ENCODE measurements at regions not wholly inside any gene's neighbourhood (a gene's known extent, or its start where the extent isn't known, plus 50 kb on each side); places are given as distances from the start of the nearest gene placed in this dataset.

DNA sequence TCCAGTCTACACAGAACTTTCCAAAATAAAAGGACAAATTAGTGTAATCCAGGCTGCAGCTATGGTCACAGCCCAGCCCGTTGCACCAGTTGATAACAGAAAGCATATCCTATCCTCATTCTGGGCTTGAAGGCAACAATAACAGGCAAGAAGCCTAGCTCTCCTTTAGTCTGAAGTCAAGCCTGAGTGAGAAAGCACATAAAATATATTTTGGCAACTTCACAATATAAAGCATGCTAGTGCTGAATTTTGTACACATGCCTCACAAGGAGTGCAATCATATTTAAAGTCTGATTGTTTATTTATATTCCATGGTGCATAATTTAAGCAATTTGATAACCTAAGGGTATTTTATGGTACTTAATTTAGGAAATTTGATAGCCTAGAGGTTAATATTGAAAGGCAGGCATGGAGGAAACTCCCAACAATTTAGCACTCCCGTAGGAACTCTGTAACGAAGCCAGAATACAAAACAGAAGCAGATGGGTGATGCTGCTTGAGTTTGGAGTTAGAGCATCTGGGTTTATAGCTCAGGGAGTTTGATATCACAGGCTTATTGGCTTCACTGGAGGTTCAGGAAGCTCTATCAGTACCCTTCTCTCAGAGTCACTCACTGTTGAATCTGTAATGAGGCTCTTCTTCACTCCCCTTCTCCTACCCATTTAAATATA lies 1199.1 kb upstream of the GYPC start:
- no peak for DNase-seq (ENCODE audit: low read depth in 1 of 2, low spot score in 1 of 2)

DNA sequence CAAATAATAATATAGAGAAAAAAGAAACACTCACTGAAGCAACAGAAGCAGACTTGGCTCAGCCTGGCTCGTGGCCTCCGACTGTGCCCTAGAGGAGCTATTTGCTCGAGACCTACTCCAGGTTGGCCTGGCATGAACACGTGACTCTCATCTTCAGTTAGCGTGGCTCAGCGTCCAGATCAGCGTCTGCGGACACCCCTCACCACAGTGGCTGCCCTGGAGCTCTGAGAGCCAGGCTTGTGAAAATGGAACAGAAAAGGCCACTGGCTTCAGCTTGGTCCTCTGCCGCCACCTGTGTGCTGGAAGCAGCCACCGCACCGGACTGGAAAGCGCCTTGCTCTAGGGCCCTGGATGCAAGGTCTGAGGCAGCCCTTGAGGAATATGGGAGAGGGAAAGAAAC lies 1184.0 kb upstream of the GYPC start:
- DNase-seq (ENCODE audit: low read depth in 1 of 2, low spot score in 1 of 2), result no peak

DNA sequence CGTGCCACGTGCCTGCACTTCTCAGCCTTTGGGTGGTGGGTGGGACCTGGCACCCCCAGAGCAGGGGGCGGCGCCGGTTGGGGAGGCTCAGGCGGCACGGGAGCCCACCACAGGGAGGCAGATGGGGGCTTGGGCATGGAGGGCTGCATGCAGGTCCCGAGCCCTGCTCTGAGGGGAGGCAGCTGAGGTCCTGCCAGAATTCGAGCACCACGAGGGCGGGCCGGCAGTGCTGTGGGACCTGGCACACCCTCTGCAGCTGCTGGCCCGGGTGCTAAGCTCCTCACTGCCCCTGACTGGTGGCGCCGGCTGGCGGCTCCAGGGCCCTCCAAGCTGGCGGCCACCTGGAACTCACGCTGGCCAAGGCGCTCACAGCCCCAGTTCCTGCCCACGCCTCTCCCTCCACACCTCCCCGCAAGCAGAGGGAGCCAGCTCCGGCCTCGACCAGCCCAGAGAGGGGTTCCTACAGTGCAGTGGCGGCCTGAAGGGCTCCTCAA lies 1176.8 kb upstream of the GYPC start:
- DNase-seq (ENCODE audit: low read depth in 1 of 2, low spot score in 1 of 2), result no peak

DNA sequence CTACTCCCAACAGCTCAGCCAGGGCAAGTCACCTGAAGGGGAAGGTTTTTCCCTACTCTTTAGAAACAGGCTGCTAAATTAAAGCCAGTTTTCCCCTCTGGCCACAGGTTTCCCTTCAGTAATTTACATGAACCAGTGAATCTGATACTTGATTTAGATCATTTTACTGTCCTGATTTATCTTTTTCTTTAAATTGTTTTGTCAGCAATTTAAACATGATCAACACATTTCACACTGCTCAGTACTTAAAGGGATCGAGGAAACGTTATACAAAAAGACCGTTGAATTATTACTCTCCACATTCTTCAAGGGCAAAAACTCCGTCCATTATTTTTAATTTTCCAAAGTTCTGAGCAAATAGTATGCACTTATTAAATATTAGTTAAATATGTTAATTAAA lies 1165.7 kb upstream of the GYPC start:
- DNase-seq (ENCODE audit: low read depth in 1 of 2, low spot score in 1 of 2), result no peak

DNA sequence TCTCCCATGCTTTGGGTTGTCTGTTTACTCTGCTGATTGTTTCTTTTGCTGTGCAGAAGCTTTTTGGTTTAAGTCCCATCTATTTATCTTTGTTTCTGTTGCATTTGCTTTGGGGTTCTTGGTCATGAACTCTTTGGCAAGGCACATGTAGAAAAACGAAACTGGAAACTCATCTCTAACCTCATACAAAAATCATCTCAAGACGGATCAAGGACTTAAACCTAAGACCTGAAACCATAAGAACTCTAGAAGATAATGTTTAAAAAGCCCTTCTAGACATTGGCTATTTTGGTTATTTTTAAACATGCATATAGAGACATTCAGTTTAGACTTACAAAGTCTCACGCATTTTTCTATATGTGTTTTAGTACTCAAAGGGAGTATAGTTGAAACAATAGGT lies 1164.3 kb upstream of the GYPC start:
- no peak for DNase-seq (ENCODE audit: low read depth in 1 of 2, low spot score in 1 of 2)

DNA sequence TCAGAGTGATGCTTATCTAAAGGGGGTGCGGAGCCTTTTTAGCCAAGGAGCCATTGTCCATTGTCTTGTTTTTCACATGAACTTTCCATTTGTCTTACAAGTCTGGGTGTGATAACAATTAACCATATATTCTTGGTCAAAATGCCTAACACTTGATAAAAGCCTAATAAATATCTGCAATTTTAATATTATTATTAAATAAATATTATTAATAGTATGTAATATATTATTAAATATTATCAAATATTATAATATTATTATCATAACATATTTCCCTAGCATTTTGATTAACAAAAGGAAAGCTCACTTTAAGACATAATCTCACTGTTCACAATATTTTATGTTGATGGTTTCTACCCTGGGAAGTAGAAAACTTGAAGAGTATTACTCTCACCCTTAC lies 1143.6 kb upstream of the GYPC start:
- no peak for DNase-seq (ENCODE audit: low read depth in 1 of 2, low spot score in 1 of 2)

DNA sequence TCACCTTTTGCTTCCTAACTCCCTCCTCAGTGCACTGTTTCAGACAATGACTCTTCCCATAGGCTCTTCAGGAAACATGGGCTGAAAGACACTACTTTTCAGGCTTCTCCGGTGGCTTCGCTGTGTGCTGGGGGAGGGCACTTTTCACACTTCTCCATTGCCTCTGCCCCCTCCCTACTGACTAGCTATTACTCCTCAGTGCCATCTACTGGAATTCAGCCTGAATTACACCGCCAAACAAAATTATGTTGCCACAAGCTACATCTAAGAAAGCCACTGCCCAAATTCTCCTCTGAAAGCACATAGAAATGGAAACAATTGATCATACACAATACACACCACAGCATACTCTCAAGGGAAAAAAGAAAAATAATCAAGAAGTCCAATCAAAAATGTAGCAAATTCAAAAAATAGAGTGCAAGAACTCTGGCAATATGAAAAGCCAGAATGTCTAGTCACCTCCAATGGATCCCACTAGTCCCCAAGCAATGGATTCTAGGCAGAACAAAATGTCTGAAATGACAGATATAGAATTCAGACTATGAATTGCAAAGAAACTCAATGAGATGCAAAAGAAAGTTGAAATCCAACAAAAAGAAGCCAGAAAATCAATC lies 1139.4 kb upstream of the GYPC start:
- DNase-seq (ENCODE audit: low read depth in 1 of 2, low spot score in 1 of 2), result no peak

DNA sequence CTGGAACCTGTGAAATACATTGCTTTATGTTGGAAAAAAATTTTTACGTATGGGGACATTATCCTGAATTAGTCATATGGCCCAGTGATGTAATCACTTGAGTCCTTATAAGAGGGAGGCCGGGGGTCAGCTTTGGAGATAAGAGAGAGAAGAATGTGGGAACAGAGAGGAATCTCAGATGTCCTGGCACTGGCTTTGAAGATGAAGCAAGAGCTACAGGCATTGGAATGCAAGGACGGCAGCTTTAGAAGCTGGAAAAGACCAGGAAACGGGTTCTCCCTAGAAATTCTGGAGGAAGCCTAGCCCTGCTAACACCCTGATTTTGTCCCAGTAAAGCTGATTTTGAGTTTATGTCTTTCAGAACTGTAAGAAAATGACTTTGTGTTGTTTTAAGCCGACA lies 1129.9 kb upstream of the GYPC start:
- DNase-seq (ENCODE audit: low read depth in 1 of 2, low spot score in 1 of 2), result no peak

DNA sequence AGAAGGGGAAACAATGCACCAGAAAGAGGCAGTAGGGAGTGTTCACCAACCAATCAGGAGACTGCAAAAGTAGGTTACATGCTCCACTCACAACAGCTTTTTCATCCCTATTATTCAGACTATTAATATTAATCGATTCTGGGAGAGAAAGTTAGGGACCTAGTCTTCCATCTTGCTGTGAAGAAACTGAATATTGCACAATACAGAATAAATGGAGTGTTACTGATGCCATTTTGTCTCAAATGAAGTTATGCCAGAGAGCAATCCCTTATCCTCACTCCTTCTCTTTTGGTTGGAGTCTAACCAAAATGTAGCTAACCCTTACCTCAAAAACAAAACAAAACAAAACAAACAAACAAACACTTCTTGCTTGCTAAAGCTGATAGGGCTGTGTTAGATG lies 1120.9 kb upstream of the GYPC start:
- DNase-seq (ENCODE audit: low read depth in 1 of 2, low spot score in 1 of 2), result no peak

DNA sequence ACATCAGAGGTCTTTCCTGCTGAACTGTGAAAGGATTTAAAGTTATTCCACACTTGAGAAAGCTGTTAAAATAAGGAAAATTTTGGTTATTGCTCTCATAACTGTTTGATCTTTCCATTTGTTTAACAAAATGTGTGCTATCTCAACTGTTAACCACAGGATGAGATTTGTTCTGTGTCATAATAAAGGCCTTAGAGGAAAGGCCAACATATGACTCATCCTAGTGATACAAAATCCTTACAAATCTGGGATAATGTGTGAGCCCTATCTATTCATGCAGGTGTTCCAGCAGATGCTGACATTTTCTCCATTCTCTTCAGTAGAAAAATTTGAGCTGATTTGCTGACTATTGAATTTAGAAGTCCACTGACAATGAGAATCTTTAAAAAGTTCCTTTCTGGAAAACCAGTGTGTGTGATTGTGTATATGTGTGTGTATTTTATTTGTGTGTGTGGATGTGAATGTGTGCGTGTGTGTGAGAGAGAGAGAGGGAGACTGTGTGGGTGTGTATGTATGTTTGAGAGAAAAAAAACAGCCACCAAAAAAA lies 1111.9 kb upstream of the GYPC start:
- DNase-seq (ENCODE audit: low read depth in 1 of 2, low spot score in 1 of 2), result no peak

DNA sequence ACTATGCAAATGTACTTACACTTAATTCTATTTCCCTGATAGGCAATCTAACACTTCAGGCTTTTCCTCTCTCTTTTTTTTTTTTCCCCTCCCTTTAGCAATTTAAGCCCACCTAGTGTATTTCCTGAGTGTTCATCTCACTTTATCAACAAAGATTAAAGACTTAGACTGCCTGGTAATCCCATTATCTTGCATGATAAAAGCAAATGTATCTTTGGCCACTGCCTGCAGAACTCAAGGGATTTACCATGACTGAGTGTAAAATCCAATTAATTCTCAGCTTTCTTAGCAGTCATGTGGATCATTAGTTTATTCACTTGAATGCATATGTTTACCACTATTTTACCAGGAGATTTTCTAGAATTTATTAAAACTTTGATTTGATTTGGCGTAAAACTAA lies 1102.2 kb upstream of the GYPC start:
- no peak for DNase-seq (ENCODE audit: low read depth in 1 of 2, low spot score in 1 of 2)

DNA sequence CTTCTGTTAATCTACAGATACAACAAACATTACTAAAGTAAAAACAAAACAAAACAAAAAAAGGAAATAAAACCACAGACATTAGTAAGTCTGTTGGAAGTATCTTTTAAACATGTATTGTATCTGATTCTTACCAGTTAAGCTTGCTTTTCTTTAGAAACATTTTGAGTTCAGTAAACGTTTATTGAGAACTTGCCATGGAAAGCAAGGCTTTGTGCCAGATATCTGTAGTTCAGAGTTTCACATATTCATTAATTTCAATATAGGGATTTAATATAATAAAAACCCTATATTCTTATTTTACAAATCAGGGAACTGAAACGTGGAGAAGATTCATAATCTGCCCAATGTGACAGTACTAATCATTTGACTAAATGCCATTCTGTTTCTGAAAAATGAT lies 1101.0 kb upstream of the GYPC start:
- no peak for DNase-seq (ENCODE audit: low read depth in 1 of 2, low spot score in 1 of 2)

DNA sequence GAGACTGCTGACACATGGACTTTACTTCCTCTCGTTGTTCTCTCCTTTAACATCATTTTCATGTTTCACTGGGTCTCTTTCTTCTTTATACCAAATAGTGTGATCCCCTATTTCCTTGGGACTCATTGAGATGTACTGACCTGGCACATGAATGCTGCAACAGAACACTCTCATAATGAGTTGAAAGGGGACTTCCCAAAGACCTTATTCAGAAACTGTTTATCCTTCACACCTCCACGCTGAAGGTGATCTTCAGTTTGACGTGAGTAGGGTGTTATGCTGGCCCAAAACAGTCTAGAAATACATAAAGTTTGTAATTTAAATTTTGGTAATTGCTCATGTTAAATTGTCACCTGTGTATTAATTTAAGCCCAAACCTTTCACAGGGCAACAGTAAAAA lies 1096.8 kb upstream of the GYPC start:
- no peak for DNase-seq (ENCODE audit: low read depth in 1 of 2, low spot score in 1 of 2)

DNA sequence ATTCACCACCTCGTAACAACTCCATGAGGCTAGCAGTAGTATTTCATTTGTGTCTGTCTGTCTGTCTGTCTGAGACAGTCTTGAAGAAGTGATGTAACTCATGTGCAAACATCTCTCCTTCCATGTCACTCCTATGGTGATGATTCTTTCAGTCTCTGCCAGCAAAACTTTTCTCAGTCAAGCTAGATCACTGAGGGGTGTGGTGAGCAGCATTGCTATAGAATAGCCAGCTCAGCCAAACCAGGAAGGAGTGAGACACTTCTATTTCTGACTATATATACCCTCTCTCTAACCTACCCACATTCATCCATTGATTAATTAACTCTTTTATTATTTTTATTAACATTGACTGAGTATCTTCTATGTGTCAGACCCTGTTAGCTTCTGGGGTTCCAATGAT lies 1095.1 kb upstream of the GYPC start:
- DNase-seq (ENCODE audit: low read depth in 1 of 2, low spot score in 1 of 2), result no peak

DNA sequence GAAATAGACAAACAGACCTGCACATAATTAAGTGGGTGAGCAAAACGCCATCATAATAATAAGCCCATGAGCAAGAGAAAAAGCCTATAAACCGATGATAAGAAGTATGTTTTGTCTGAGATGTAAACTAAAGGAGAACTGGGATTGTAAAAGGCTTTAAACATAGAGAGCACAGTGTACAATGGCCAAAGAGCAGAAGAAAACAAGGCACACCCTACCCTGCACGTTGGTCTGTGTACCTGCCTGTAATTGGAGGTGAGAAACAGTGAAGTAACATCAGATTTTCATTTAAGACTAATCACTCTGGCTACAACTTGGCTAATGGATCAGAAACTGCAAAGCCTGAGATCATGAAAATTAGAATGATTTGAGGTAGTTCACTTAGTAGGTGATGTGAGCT lies 1094.7 kb upstream of the GYPC start:
- DNase-seq (ENCODE audit: low read depth in 1 of 2, low spot score in 1 of 2), result no peak

DNA sequence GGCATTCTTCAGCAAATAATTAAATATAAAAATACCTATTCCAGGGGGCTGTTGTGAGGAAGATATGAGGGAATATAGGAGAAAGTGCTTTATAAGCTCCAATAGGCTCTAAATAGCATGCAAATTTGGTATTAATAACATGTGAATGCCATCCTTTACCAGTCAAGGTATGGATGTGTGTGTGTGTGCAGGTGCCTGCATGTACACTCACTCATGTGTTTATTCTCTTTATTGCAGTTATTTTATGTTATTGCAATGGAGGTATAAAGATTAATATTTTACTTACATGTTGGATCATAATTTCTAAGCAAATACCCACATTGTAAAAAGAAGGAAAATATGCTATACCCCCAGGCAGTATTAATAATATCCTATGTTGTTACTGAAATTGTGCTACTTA lies 1093.0 kb upstream of the GYPC start:
- DNase-seq (ENCODE audit: low read depth in 1 of 2, low spot score in 1 of 2), result no peak

DNA sequence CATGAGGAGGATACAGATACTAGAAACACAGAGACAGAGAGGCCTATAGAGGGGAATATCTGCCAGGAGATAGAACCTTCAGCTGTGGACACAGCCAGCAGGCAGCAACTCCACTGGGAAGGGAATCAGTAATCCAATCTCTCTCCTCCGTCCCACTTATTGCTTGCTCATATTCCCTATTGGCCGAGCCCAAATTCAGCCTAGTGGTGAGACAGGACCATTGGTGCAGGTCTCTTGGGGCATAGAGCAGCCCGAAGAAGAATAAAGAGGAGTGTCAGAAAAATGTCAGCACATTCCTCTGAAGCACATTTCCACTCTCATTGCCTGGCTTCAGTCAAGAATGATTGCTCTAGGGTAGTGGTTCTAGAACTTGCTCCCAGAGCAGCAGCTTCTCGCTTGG lies 1091.5 kb upstream of the GYPC start:
- no peak for DNase-seq (ENCODE audit: low read depth in 1 of 2, low spot score in 1 of 2)

DNA sequence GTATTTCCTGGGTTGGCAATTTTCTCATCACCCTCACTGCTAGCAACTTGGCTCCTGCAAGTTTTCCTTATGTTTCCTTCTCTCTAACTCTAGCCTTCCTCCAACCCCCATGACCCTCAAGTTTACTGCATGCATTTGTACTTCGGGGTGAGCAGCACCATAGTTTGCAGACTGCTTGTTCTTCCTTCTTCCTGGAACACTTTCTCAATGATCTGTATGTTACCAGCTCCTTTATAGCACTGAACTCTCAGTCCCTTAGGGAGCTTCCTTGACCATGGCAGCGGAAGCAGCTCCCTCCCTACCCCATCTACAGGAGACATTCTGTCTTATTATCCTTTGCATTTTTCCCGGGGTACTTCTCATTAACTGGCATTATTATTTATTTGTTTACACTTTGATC lies 1089.5 kb upstream of the GYPC start:
- DNase-seq (ENCODE audit: low read depth in 1 of 2, low spot score in 1 of 2), result no peak

DNA sequence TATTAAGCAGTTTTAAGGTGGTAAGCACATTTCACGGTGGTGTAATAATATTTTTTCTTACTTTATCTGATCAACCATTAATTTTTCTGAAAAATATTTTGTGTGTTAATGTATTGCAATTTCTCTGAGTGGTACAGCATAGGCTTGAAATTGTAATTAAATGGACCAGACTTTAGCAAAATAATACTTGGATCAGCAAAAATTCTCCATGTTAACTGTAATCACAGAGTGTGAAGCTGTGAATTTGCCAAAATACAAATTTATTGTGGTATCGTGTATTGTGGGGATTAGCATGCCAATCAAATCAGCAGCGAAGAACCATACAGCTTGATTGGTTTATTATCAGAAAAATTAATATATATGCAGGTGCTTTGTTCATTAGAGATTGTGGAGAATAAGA lies 1088.9 kb upstream of the GYPC start:
- no peak for DNase-seq (ENCODE audit: low read depth in 1 of 2, low spot score in 1 of 2)

DNA sequence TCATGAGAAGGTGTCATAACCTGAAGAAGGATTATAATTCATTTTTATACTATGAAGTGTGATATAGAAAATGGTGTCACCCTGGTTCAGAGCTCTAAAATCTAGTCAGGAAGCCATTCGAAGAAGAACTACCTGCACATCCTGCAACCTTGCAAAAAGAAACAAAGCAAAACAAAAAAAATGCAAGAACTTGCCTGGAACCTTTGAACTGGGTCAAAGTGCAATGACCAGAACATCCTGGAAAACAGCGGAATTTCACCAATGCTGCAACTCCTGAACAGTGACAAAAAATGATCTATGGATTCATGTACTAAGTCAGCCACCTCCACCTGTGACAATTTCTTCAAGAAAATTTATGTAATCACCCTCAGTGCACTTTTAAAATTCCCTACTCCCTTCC lies 1083.3 kb upstream of the GYPC start:
- DNase-seq (ENCODE audit: low read depth in 1 of 2, low spot score in 1 of 2), result no peak

DNA sequence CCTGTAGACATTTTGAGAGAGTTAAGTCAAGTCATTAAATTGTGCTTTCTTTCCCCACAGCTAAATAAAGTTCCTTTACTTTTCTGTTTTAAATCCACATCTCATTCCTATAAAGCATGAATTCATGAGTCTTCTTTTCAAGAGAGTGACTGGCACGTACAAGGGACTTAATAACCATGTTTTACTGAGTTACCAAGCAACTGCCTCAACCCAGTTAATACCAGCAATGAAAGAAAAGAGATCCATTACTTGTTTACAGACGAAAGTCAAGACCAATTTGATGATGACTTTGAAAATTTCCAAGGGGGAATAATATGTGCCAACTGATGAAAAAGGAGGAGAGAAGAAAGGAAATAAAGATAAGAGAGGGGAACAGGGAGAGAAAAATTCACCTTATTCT lies 1082.5 kb upstream of the GYPC start:
- no peak for DNase-seq (ENCODE audit: low read depth in 1 of 2, low spot score in 1 of 2)

DNA sequence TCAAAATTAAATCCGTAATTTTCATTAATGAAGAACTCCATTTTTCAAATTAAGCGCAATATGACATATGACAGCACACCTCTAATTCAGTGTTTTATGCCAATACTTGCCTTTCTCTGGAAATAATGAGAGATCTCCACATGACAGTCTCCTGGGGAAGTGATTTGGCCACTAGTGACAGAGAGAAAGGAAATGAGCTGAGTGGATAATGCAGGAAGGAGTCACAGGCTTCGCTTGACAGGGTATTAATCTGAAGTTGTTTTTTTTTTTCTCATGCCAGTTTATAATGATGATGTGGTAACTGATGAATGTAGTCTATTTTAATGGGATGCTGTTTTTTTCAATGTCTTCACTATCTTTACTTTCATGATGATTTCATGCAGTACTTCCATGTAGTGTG lies 1079.4 kb upstream of the GYPC start:
- DNase-seq (ENCODE audit: low read depth in 1 of 2, low spot score in 1 of 2), result no peak

DNA sequence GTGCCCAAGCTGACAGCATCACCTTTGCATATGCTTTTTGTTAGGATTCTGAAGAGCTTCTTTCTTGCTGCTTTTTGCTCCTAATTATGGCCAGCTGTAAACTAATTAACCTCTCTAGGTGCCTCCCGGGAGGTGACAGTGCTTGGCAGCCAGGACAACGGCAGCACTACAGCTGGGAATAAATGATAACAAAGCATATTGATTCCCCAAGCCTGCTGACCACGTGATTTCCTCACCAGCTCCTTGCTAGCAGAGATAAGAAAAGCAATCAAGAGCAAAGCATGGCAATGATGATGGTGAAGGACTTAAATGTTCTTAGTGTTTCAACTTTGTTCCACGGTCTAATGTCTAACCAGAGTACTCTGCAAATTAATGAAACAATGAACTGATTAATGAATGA lies 1074.4 kb upstream of the GYPC start:
- DNase-seq (ENCODE audit: low read depth in 1 of 2, low spot score in 1 of 2), result no peak
